Naive thymus-derived CD8-positive, alpha-beta T cell (primary cell): ENCODE measurements at regions not wholly inside any gene's neighbourhood (a gene's known extent, or its start where the extent isn't known, plus 50 kb on each side); places are given as distances from the start of the nearest gene placed in this dataset.

Experiments used
- ATAC-seq, 2 donors: fragments of 150-1000 bp; cut with Tn5 transposase in 1 of 2; sonication (Bioruptor Pico), chemical (Tn5 transposase) in 1 of 2; 1 replicate in 1 of 2; 2 replicates in 1 of 2; pipeline ENCODE4 v1.10.0; 2021; ENCODE audit warnings: mild to moderate bottlenecking in 2 of 2, moderate library complexity in 2 of 2
- POLR2A ChIA-PET: fragments of 350-600 bp; sonication (Branson Sonifier 250); formaldehyde crosslinking; loops from one replicate; lab custom pipeline; 2021; ENCODE audit warnings: antibody characterized with exemption; lab: Charles Lee
- DNase-seq, 10 donors: peaks; one replicate each; pipeline versions ENCODE4 v3.0.0 to v3.0.0-alpha.2; 2020 to 2022
- H3K27ac Mint-ChIP-seq, 10 donors: one replicate each; pipeline ENCODE4 v1.8.0; 2020 to 2022; ENCODE audit warnings: mild to moderate bottlenecking in 10 of 10, mixed read lengths in 10 of 10, moderate library complexity in 4 of 10, inconsistent platforms in 1 of 10
- H3K27me3 Mint-ChIP-seq, 5 donors: one replicate each; pipeline ENCODE4 v1.8.0; 2021 to 2022; ENCODE audit warnings: mixed read lengths in 5 of 5
- H3K36me3 Mint-ChIP-seq, 3 donors: one replicate each; pipeline ENCODE4 v1.8.0; 2020 to 2022; ENCODE audit warnings: mixed read lengths in 3 of 3, mild to moderate bottlenecking in 2 of 3, inconsistent platforms in 1 of 3
- H3K4me1 Mint-ChIP-seq, 4 donors: one replicate each; pipeline ENCODE4 v1.8.0; 2021 to 2022; ENCODE audit warnings: mixed read lengths in 4 of 4
- H3K4me3 Mint-ChIP-seq, 10 donors: one replicate each; pipeline ENCODE4 v1.8.0; 2020 to 2022; ENCODE audit warnings: mild to moderate bottlenecking in 10 of 10, mixed read lengths in 10 of 10, moderate library complexity in 6 of 10, inconsistent platforms in 1 of 10
- H3K9me3 Mint-ChIP-seq, 9 donors: one replicate each; pipeline ENCODE4 v1.8.0; 2020 to 2022; ENCODE audit warnings: mixed read lengths in 9 of 9, mild to moderate bottlenecking in 3 of 9, inconsistent platforms in 1 of 9, moderate library complexity in 1 of 9

DNA sequence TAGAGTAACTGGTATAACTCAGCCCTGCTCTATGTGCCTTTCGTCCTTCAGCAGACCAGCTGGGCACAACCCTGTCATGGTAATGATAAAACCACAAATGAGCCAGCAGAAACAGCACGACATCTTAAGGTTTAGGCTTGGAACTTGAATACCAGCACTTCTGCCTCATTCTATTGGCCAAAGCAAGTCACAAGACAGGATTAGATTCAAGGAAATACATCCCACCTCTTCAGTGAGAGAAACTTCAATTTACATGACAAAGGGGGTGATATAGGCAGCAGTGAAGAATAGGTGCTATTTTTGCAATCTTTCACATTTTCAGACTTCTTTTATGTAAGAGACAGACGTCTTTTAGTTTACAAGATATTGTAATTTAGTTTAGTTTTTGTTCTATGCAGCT, 69.8 kb upstream of the SLC35F1 start:
- Mint-ChIP-seq H3K27me3 (peaks cover 0 to 3% (median 0%) of the 10 kb centered on the region in 5 donors), H3K4me3 (no peak overlapping the region), H3K36me3 (peaks cover 0 to 9% (median 0%) of the 10 kb centered on the region in 3 donors), H3K4me1 (no peaks in the 10 kb centered on the region), H3K9me3 (peaks cover 3 to 24% (median 12%) of the 10 kb centered on the region in 9 donors), H3K27ac (no peak overlapping the region)
- POLR2A ChIA-PET: no interaction called here
- ATAC-seq: no peak
- DNase-seq: no peak

DNA sequence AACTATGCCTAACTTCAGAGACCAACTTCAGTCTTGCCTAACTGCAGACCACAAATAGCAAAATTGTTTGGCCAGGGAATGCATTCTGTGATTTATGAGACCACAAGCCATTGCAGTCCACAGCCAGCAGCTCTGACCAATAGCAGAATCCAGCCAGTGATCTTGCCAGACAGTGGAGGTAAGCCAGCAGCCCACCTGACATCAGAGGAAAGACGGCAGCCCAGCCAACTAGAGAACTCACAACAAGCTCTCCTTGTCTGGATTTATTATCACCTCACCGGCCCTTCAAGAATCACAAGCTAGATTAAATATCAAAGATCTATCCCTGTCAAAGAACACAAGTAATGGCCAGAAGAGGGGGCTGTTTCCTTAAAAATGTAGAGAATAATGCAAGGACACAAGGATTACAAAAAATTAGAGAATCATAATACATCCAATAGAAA, 66.5 kb upstream of the SLC35F1 start:
- Mint-ChIP-seq H3K27ac (no peak overlapping the region), H3K36me3 (peaks cover 0 to 9% (median 0%) of the 10 kb centered on the region in 3 donors), H3K4me3 (no peak overlapping the region), H3K9me3 (peaks cover 3 to 39% (median 18%) of the 10 kb centered on the region in 9 donors), H3K27me3 (peaks cover 0 to 4% (median 3%) of the 10 kb centered on the region in 5 donors), H3K4me1 (no peaks in the 10 kb centered on the region)
- DNase-seq (no peak), ATAC-seq (no peak)
- POLR2A ChIA-PET: no interaction called here

DNA sequence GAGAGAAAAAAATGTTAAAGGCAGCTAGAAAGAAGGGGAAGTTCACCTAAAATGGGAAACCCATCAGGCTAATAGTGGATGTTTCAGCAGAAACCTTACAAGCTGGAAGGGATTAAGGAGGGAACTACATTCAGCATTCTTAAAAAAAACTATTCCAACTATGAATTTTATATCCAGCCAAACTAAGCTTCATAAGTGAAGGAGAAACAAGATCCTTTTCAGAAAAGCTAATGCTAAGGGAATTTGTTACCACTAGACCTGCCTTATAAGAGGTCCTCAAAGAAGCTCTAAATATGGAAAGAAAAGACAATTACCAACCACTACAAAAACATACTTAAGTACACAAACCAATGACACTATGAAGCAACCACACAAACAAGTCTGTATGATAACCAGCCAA, 59.2 kb upstream of the SLC35F1 start:
- Mint-ChIP-seq H3K4me3 (no peak overlapping the region), H3K27me3 (peaks cover 0 to 9% (median 0%) of the 10 kb centered on the region in 5 donors), H3K9me3 (peaks cover 5 to 39% (median 24%) of the 10 kb centered on the region in 9 donors), H3K36me3 (peaks cover 0 to 11% (median 0%) of the 10 kb centered on the region in 3 donors), H3K27ac (no peak overlapping the region), H3K4me1 (no peaks in the 10 kb centered on the region)
- ATAC-seq (no peak), DNase-seq (no peak)
- POLR2A ChIA-PET: no interaction called here

DNA sequence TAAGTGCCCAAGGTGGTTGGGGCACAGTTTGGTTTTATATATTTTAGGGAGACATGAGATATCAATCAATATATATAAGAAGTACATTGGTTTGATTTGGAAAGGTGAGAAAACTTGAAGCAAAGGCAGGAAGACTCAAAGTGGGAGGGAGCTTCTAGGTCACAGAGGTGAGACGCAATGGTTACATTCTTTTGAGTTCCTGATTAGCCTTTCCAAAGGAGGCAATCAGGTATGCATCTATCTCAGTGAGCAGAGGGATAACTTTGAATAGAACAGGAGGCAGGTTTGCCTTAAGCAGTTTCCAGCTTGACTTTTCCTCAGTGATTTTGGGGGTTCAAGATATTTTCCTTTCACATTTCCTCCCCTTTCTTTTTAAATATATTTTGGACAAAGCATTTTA, 58.0 kb upstream of the SLC35F1 start:
- H3K27ac Mint-ChIP-seq: no peak overlapping the region
- no peak overlapping the region for H3K4me3 Mint-ChIP-seq
- H3K27me3 Mint-ChIP-seq: peaks cover 0 to 15% (median under 1%) of the 10 kb centered on the region in 5 donors
- no peaks in the 10 kb centered on the region for H3K4me1 Mint-ChIP-seq
- H3K36me3 Mint-ChIP-seq: peaks cover 0 to 11% (median 0%) of the 10 kb centered on the region in 3 donors
- ATAC-seq (no peak), DNase-seq (no peak)
- POLR2A ChIA-PET: no interaction called here
- peaks cover 5 to 40% (median 21%) of the 10 kb centered on the region in 9 donors for H3K9me3 Mint-ChIP-seq
